Parathyroid adenoma (tissue), 2 donors: ENCODE measurements at regions not wholly inside any gene's neighbourhood (a gene's known extent, or its start where the extent isn't known, plus 50 kb on each side); places are given as distances from the start of the nearest gene placed in this dataset.
A peak's percentile ranks its signal among the peaks of the same experiment; 100 is the strongest.

ENCODE experiments used
- H2AFZ ChIP-seq: fragments of 300-600 bp; sonication (generic); one replicate; pipeline ENCODE4 v1.7.0; 2017; ENCODE audit warnings: antibody characterized with exemption, mild to moderate bottlenecking
- H3K27ac ChIP-seq: fragments of 300-600 bp; sonication (generic); one replicate; pipeline ENCODE4 v1.7.0; 2017
- H3K27me3 ChIP-seq: fragments of 300-600 bp; sonication (generic); one replicate; pipeline ENCODE4 v1.7.0; 2017; ENCODE audit warnings: low read length; ENCODE audit not compliant: control insufficient read depth, insufficient read depth
- H3K36me3 ChIP-seq: fragments of 300-600 bp; sonication (generic); one replicate; pipeline ENCODE4 v1.7.0; 2017; ENCODE audit warnings: low read length; ENCODE audit not compliant: control insufficient read depth, insufficient read depth
- H3K4me1 ChIP-seq: fragments of 300-600 bp; sonication (generic); one replicate; pipeline ENCODE4 v1.7.0; 2017; ENCODE audit warnings: control low read depth
- H3K4me2 ChIP-seq: fragments of 300-600 bp; sonication (generic); one replicate; pipeline ENCODE4 v1.7.0; 2017; ENCODE audit warnings: low read length
- H3K4me3 ChIP-seq: fragments of 300-600 bp; sonication (generic); one replicate; pipeline ENCODE4 v1.7.0; 2017; ENCODE audit warnings: low read depth, low read length
- H3K79me2 ChIP-seq: fragments of 300-600 bp; sonication (generic); one replicate; pipeline ENCODE4 v1.7.0; 2017; ENCODE audit warnings: control low read depth
- H3K9ac ChIP-seq: fragments of 300-600 bp; sonication (generic); one replicate; pipeline ENCODE4 v1.7.0; 2017; ENCODE audit warnings: mild to moderate bottlenecking
- H3K9me3 ChIP-seq: fragments of 300-600 bp; sonication (generic); one replicate; pipeline ENCODE4 v1.7.0; 2017; ENCODE audit warnings: low read length; ENCODE audit not compliant: control insufficient read depth
- TF ChIP-seq, protein P1 (sequence below): fragments of 300-600 bp; sonication (generic); IDR thresholded peaks from one replicate; pipeline ENCODE4 v1.7.0; 2017; ENCODE audit warnings: antibody characterized with exemption, mild to moderate bottlenecking
- donor health status: primary hyperparathyroidism.

DNA sequence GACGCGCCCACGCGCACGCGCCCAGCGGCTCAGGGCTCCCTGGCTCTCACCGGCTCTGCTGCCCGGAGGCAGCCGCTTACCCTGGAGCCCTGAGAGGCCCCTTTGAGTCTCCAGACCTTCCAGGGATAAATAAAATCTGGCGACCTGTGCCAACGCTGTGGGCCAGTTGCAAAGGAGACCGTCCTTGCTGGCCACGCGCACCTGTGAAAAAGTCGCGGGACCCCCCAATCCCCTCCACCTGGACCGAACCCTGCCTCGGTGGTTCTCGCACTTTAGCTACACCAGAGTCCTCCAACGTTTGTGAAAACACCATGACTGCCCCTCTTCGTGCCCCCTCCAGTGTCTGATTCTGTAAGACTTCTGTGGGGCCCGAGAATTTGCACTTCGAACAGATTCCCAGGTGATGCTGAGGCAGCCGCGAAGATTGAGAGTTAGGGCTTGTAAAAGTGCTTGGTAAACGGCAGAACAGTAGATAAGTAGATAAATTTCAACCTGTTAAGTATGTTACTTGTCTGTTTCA, 102.4 kb upstream of the SVIL start:
- Histone ChIP-seq H3K4me1 (peaks cover 29% of the 10 kb centered on the region), H3K4me2 (peak overlapping the region; percentile 50), H3K9ac (no peak overlapping the region), H3K9me3 (no peaks in the 10 kb centered on the region), H2AFZ (peak overlapping the region; percentile 85), H3K4me3 (peak overlapping the region; percentile 39), H3K36me3 (no peaks in the 10 kb centered on the region), H3K79me2 (peaks cover 10% of the 10 kb centered on the region), H3K27me3 (no peaks in the 10 kb centered on the region), H3K27ac (peak overlapping the region; percentile 97)
- TF ChIP-seq, protein P1, sequence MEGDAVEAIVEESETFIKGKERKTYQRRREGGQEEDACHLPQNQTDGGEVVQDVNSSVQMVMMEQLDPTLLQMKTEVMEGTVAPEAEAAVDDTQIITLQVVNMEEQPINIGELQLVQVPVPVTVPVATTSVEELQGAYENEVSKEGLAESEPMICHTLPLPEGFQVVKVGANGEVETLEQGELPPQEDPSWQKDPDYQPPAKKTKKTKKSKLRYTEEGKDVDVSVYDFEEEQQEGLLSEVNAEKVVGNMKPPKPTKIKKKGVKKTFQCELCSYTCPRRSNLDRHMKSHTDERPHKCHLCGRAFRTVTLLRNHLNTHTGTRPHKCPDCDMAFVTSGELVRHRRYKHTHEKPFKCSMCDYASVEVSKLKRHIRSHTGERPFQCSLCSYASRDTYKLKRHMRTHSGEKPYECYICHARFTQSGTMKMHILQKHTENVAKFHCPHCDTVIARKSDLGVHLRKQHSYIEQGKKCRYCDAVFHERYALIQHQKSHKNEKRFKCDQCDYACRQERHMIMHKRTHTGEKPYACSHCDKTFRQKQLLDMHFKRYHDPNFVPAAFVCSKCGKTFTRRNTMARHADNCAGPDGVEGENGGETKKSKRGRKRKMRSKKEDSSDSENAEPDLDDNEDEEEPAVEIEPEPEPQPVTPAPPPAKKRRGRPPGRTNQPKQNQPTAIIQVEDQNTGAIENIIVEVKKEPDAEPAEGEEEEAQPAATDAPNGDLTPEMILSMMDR, result no peak

DNA sequence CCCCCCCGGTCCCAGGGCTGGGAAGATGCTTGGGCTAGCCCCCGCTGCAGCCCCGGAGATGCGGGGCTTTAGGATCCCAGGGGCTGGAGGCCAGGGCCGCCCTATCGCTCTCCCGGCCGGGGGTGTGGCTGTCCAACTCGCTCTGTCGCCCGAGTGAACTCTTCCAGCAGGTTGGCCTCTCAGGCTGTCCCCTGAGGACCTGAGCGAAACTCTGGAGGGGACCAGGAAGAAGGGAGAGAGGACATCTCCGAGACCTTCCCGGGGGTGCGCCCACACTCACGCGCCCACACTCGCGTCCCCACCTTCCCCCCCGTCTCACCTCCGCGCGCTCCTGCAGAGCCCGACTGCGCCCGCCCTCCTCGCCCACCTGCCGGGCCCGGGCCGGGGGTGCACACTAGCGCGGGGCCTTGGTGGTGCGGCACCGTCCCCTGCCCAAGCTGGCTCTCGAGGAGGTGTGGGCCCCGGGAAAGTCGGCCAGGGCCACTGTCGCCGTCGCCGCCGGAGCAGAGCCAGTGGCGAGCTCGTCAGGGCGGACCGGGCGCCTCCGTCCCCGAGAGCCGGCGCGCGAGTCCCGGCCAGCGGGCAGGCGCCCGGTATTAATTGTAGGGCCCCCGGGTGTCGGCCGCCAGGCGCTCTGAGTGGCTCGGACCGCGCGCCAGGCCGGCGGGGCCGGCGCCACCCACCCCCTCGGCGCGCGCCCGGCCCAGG, 101.7 kb upstream of the SVIL start:
- peak overlapping the region; percentile 72 for H3K4me3 ChIP-seq
- H3K27me3 ChIP-seq, result no peaks in the 10 kb centered on the region
- peak overlapping the region; percentile 90 for H3K4me2 ChIP-seq
- peak overlapping the region; percentile 96 for H2AFZ ChIP-seq
- peaks cover 30% of the 10 kb centered on the region for H3K4me1 ChIP-seq
- peak overlapping the region; percentile 97 for H3K9ac ChIP-seq
- H3K27ac ChIP-seq, result peak overlapping the region; percentile 97
- TF ChIP-seq, protein P1, result no peak
- H3K36me3 ChIP-seq, result no peaks in the 10 kb centered on the region
- H3K9me3 ChIP-seq, result no peaks in the 10 kb centered on the region
- H3K79me2 ChIP-seq, result peaks cover 16% of the 10 kb centered on the region

DNA sequence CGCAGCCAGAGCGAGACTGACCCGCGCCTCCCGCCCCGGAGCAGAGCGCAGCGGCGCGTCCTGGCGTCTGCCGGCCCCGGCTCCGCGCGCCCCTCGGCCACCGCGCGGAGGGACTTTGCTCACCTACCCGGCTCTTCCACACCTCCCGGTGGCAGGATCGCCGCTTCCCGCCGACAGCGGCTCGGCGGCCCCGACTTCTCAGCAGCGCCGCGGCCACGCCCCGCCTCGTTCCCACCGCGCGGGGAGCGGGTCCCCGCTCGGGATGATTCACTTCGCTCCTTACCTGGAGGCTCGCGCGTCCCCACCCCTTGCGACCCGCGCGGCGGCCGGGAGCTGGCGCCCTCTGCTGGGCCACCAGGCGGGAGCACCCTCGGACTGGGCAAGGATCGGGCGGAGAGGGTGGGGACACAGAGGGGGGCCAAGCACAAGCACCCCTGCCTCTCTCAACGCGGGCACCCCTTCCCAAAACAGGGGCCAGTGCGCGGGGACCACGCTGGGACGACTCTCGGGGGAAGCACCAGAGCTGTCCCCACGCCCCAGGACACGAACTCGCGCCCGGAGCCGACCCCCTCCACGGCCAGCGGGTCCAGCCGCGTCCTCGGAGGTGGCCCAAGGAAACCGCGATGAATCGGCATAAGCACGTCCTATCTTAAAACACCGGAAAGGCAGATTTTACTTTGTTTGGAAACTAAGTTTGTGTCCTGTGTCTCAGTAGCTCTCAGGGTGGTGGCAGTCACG, 101.0 kb upstream of the SVIL start:
- no peaks in the 10 kb centered on the region for H3K9me3 ChIP-seq
- H3K27ac ChIP-seq, result peak overlapping the region; percentile 97
- H3K4me3 ChIP-seq, result peak overlapping the region; percentile 72
- no peaks in the 10 kb centered on the region for H3K36me3 ChIP-seq
- TF ChIP-seq, protein P1, result peak; percentile 97
- H3K9ac ChIP-seq, result peak overlapping the region; percentile 97
- H3K27me3 ChIP-seq, result no peaks in the 10 kb centered on the region
- peaks cover 17% of the 10 kb centered on the region for H3K79me2 ChIP-seq
- H3K4me2 ChIP-seq, result peak overlapping the region; percentile 90
- peak overlapping the region; percentile 96 for H2AFZ ChIP-seq
- H3K4me1 ChIP-seq, result peaks cover 36% of the 10 kb centered on the region

DNA sequence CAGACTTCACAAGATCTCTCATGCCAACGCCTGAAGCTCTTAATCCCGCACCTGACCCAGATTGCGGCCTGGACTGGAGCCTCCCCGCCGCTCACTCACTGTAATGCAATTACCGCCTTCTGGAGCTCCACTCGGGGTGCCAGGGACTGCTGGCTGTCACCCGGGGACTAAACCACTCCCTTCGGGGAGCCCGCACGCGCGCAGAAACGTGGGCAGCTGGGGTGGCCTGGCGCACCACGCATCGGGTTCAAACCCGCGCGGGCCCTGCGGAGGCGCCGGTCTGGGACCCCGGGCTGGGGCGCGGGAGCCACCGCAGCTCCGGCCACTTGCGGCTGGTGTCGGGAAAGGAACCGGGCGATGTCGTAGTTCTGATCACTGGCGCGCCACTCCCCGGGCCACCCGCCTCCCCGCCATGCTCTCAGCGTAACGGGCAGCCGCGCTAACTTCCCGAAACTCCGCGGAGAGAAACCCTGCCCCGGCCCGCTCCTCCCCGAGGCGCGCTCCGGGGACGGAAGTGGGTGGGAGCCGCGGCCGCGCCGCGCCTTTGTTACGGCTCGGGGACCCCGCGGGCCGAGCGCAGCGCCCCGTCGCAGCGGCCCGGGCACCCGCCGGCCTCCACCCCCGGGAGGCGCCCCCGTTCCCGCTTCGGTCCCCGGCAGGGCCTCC, 100.3 kb upstream of the SVIL start:
- Histone ChIP-seq H3K4me1 (peaks cover 43% of the 10 kb centered on the region), H3K4me3 (peak overlapping the region; percentile 72), H3K27ac (peak overlapping the region; percentile 97), H3K79me2 (peaks cover 18% of the 10 kb centered on the region), H3K36me3 (no peaks in the 10 kb centered on the region), H2AFZ (peak overlapping the region; percentile 96), H3K9ac (peak overlapping the region; percentile 97), H3K4me2 (peak overlapping the region; percentile 90), H3K9me3 (no peaks in the 10 kb centered on the region), H3K27me3 (no peaks in the 10 kb centered on the region)
- TF ChIP-seq, protein P1, result no peak
